Left ventricle myocardium inferior (tissue), 1 donor: ENCODE measurements at regions not wholly inside any gene's neighbourhood (a gene's known extent, or its start where the extent isn't known, plus 50 kb on each side); places are given as distances from the start of the nearest gene placed in this dataset.

Experiments used
- DNase-seq: peaks from one replicate; pipeline ENCODE4 v3.0.0-alpha.2; 2020
- H3K27ac ChIP-seq: fragments of 200-600 bp; replicated peaks from 2 replicates; pipeline ENCODE4 v1.8.0; 2021
- H3K27me3 ChIP-seq: fragments of 200-600 bp; 2 replicates; pipeline ENCODE4 v1.8.0; 2021; ENCODE audit warnings: low read depth
- H3K36me3 ChIP-seq: fragments of 200-600 bp; 2 replicates; pipeline ENCODE4 v1.8.0; 2021
- H3K4me1 ChIP-seq: fragments of 200-600 bp; 2 replicates; pipeline ENCODE4 v1.8.0; 2021
- H3K4me3 ChIP-seq: fragments of 200-600 bp; 2 replicates; pipeline ENCODE4 v1.8.0; 2021; ENCODE audit warnings: mild to moderate bottlenecking, moderate library complexity
- H3K9me3 ChIP-seq: fragments of 200-600 bp; replicated peaks from 2 replicates; pipeline ENCODE4 v1.8.0; 2021
- intact Hi-C: fragments of 100-400 bp; cut with micrococcal nuclease; formaldehyde crosslinking; loops from one replicate; pipeline ENCODE4 v1.11.0; 2022
- TF ChIP-seq, protein P1 (sequence below): fragments of 200-600 bp; IDR thresholded peaks from 2 replicates; pipeline ENCODE4 v1.8.0; 2021; ENCODE audit warnings: antibody characterized with exemption, mild to moderate bottlenecking, borderline replicate concordance
- donor health status: DM: no; HTN: yes; CAD: no; lungs with severe emphysema.

DNA sequence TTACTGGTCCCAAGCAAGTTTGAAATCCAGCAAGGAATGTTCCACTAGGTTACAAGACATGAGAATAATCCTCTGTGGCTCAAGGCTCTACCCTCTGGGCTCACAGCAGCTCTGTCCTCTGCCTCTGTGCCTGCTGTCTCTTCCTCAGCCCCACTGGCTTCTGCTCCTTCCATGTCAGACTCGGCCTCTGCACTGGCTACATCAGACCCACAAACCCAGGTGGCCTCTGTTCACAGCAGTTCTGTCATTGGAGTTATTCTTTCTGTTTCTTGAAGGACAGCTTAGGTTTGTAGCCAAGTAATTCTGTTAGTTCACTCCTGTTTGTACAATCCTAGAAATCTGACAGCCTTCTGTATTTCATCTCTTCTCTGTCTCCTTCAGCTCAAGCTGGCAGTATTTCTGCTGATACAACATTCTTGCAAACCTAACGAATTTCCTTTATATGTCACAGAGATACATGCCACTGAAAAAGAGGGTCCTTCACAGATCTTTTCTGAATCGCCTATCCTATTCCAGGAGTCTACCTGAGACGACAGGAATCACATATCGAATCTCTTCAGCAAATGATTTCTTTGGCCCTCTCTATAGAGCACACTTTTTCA is 227.8 kb upstream of the PLSCR5 start:
- no peak overlapping the region for H3K4me3 ChIP-seq
- no peaks in the 10 kb centered on the region for H3K9me3 ChIP-seq
- TF ChIP-seq, protein P1, sequence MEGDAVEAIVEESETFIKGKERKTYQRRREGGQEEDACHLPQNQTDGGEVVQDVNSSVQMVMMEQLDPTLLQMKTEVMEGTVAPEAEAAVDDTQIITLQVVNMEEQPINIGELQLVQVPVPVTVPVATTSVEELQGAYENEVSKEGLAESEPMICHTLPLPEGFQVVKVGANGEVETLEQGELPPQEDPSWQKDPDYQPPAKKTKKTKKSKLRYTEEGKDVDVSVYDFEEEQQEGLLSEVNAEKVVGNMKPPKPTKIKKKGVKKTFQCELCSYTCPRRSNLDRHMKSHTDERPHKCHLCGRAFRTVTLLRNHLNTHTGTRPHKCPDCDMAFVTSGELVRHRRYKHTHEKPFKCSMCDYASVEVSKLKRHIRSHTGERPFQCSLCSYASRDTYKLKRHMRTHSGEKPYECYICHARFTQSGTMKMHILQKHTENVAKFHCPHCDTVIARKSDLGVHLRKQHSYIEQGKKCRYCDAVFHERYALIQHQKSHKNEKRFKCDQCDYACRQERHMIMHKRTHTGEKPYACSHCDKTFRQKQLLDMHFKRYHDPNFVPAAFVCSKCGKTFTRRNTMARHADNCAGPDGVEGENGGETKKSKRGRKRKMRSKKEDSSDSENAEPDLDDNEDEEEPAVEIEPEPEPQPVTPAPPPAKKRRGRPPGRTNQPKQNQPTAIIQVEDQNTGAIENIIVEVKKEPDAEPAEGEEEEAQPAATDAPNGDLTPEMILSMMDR, result no peak
- intact Hi-C loops, result no loop called here
- no peaks in the 10 kb centered on the region for H3K4me1 ChIP-seq
- H3K27ac ChIP-seq, result no peak overlapping the region
- H3K27me3 ChIP-seq, result no peaks in the 10 kb centered on the region
- H3K36me3 ChIP-seq, result no peaks in the 10 kb centered on the region
- DNase-seq, result no peak

DNA sequence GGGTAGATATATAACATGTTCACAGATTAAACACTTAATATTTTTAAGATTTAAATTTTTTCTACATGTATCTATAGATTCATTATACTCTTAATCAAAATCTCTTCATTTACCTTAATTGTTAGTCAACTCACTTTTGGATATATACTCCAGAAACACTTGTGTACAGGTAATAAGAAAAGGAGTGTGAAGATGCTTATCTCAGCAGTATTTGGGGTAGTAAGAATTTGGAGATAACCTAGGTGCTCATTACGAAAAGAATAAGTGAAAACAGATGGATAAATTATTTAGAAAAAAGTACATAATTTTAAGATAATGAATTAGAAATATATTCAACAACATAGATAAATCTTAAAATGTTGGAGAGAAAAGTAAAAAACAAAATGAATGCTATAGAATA is 226.5 kb upstream of the PLSCR5 start:
- TF ChIP-seq, protein P1, result no peak
- H3K27ac ChIP-seq, result no peak overlapping the region
- intact Hi-C loops, result no loop called here
- no peaks in the 10 kb centered on the region for H3K27me3 ChIP-seq
- no peak for DNase-seq
- no peak overlapping the region for H3K4me3 ChIP-seq
- no peaks in the 10 kb centered on the region for H3K36me3 ChIP-seq
- H3K4me1 ChIP-seq, result no peaks in the 10 kb centered on the region
- no peaks in the 10 kb centered on the region for H3K9me3 ChIP-seq

DNA sequence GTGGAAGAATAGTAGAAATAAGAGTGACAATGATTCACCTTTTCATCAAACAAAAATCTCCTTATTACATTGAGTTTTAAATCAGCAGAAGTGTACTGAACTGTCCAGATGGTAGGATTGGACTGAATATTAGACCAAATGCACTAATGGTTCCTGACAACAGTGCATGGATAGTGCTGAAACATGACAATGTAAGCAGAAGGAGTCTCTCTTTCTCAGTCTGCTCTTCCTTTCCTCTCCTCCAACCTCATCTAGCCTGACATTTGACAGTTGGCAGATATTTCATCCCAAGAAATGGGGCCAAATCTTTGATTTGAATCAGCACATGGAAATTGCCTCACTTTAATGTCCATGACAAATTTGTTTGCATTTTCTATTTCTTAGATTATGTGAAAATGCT is 225.1 kb upstream of the PLSCR5 start:
- no peak overlapping the region for H3K27ac ChIP-seq
- no peaks in the 10 kb centered on the region for H3K27me3 ChIP-seq
- H3K36me3 ChIP-seq, result no peaks in the 10 kb centered on the region
- H3K4me1 ChIP-seq, result no peaks in the 10 kb centered on the region
- no peaks in the 10 kb centered on the region for H3K9me3 ChIP-seq
- TF ChIP-seq, protein P1, result no peak
- H3K4me3 ChIP-seq, result no peak overlapping the region
- intact Hi-C loops, result no loop called here
- no peak for DNase-seq

DNA sequence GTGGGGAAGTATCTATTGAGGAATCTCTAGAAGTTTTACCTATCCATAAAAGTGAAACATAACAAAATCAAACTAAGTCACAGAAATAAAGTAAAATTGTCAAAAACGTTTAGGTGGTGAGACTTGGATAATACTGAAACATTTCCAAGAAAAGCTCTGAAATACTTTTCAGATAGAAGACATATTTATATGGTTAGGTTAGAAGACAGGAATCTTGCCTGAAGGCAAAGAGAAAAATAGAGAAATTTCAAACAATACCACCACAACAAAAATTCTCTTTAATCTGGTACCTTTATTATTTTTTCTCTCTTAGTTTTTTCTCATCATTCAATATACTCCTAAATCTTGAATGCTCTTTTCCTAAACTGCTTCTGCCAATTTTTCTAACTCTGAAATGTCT is 222.7 kb upstream of the PLSCR5 start:
- Histone ChIP-seq H3K27ac (no peak overlapping the region), H3K4me1 (no peaks in the 10 kb centered on the region), H3K36me3 (no peaks in the 10 kb centered on the region), H3K9me3 (no peaks in the 10 kb centered on the region), H3K4me3 (no peak overlapping the region), H3K27me3 (no peaks in the 10 kb centered on the region)
- intact Hi-C loops, result no loop called here
- TF ChIP-seq, protein P1, result no peak
- no peak for DNase-seq

DNA sequence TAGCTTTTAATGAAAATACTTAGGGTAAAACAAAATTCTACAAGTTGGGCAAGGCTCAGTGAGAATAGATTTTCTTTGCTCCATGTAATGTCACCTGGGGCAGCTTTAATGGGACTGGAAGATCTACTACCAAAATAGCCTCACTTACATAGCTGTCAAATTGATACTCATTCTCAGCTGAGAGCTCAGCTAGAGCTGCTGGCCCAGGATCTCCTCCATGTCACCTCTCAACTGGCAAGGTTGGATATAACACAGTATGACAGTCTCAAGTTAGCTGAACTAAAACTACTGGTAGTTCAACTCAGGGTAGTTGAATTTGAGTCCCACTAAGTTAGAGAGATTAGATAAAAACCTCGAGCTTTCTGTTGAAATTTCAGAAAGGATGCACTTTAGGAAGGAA is 218.5 kb upstream of the PLSCR5 start:
- Histone ChIP-seq H3K27me3 (no peaks in the 10 kb centered on the region), H3K9me3 (no peaks in the 10 kb centered on the region), H3K27ac (peak overlapping the region; percentile 41), H3K4me1 (no peaks in the 10 kb centered on the region), H3K4me3 (no peak overlapping the region), H3K36me3 (no peaks in the 10 kb centered on the region)
- peak; percentile 17 for DNase-seq
- TF ChIP-seq, protein P1, result no peak
- intact Hi-C loops, result no loop called here

DNA sequence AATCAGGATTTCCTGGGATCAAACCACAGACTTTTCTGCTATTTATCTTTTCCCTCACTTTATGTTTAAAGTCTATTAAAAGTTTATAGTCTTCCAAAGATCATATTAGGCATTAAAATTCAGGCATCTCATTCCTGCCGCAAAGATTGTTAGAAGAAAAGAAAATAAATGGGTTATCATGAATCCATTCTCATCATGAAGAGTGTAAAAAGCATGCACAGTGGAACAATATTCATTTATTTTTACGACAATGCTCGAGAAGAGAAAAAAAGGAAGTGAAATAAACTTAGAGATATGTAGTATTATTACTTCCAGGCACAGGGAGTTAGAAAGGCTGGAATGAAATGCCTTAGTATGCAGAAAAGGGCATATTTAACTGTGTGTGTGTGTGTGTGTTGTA is 213.7 kb upstream of the PLSCR5 start:
- Histone ChIP-seq H3K36me3 (no peaks in the 10 kb centered on the region), H3K27me3 (no peaks in the 10 kb centered on the region), H3K27ac (no peak overlapping the region), H3K4me1 (no peaks in the 10 kb centered on the region), H3K4me3 (no peak overlapping the region), H3K9me3 (no peaks in the 10 kb centered on the region)
- TF ChIP-seq, protein P1, result no peak
- intact Hi-C loops, result loop anchor here (10.0 kb wide), 1 partner anchor 376 kb away; no protein-coding TSS in a partner anchor
- no peak for DNase-seq
